H1 (cell line): ENCODE measurements at regions not wholly inside any gene's neighbourhood (a gene's known extent, or its start where the extent isn't known, plus 50 kb on each side); places are given as distances from the start of the nearest gene placed in this dataset.
A peak's percentile ranks its signal among the peaks of the same experiment; 100 is the strongest.

Experiments
- CTCF ChIA-PET: fragments of 300-600 bp; sonication (Branson Sonifier 250); formaldehyde crosslinking; loops from one replicate; lab custom pipeline; 2021; ENCODE audit not compliant: partially characterized antibody; lab: Charles Lee
- POLR2A ChIA-PET: fragments of 300-600 bp; sonication (Branson Sonifier 250); formaldehyde crosslinking; loops from one replicate; lab custom pipeline; 2021; ENCODE audit warnings: inconsistent platforms; ENCODE audit not compliant: partially characterized antibody; lab: Charles Lee
- DNase-seq, 2 experiments: peaks; one replicate each; pipeline versions ENCODE4 v3.0.0 to v3.0.0-alpha.2; 2010 to 2022; ENCODE audit warnings: low spot score in 2 of 2, low read depth in 1 of 2, mixed read lengths in 1 of 2
- FAIRE-seq: peaks from 2 replicates; lab custom pipeline; 2011; peaks lifted over from hg19 to GRCh38; lab: Jason Lieb, UNC
- H2AFZ ChIP-seq: 2 replicates; pipeline ENCODE4 v1.8.1; 2012; ENCODE audit warnings: low read length, inconsistent platforms
- H2AK5ac ChIP-seq: 2 replicates; pipeline ENCODE4 v1.6.1; 2013; ENCODE audit warnings: low read depth, low read length
- H2BK120ac ChIP-seq: replicated peaks from 2 replicates; pipeline ENCODE3; 2013; ENCODE audit warnings: low read depth, low read length, inconsistent platforms
- H2BK12ac ChIP-seq: 2 replicates; pipeline ENCODE4 v1.6.1; 2013; ENCODE audit warnings: low read depth, low read length
- H2BK15ac ChIP-seq: 2 replicates; pipeline ENCODE4 v1.6.1; 2013; ENCODE audit warnings: low read length
- H2BK20ac ChIP-seq: 2 replicates; pipeline ENCODE4 v1.6.1; 2013; ENCODE audit warnings: low read length
- H2BK5ac ChIP-seq: 2 replicates; pipeline ENCODE4 v1.6.1; 2013; ENCODE audit warnings: low read depth, low read length
- H3K14ac ChIP-seq: 2 replicates; pipeline ENCODE4 v1.6.1; 2013; ENCODE audit warnings: inconsistent platforms; ENCODE audit not compliant: insufficient read length
- H3K18ac ChIP-seq: 2 replicates; pipeline ENCODE4 v1.6.1; 2013; ENCODE audit warnings: low read length; ENCODE audit errors: extremely low read depth
- H3K23ac ChIP-seq: 2 replicates; pipeline ENCODE4 v1.6.1; 2013; ENCODE audit warnings: inconsistent platforms; ENCODE audit not compliant: insufficient read length
- H3K23me2 ChIP-seq: 2 replicates; pipeline ENCODE4 v1.6.1; 2013; ENCODE audit warnings: low read depth, low read length
- H3K27ac ChIP-seq: 2 replicates; pipeline ENCODE4 v1.6.1; 2011; ENCODE audit warnings: low read depth, low read length, inconsistent platforms
- H3K27me3 ChIP-seq, 4 experiments: replicated peaks in 1 of 4; 1 replicate in 1 of 4; 2 replicates in 3 of 4; pipeline versions ENCODE4 v1.6.1 to v1.8.1; 2011 to 2013; ENCODE audit warnings: low read length in 3 of 4, mild to moderate bottlenecking in 3 of 4, inconsistent platforms in 2 of 4, mixed read lengths in 2 of 4, moderate library complexity in 1 of 4; ENCODE audit not compliant: control insufficient read depth in 3 of 4, insufficient read depth in 3 of 4; ENCODE audit errors: extremely low read depth in 1 of 4
- H3K36me3 ChIP-seq, 4 experiments: 2 replicates each; pipeline versions ENCODE4 v1.6.1 to v1.8.1; 2011 to 2013; ENCODE audit warnings: mild to moderate bottlenecking in 4 of 4, low read length in 3 of 4, moderate library complexity in 2 of 4, control low read depth in 1 of 4, inconsistent platforms in 1 of 4; ENCODE audit not compliant: insufficient read depth in 4 of 4, control insufficient read depth in 2 of 4
- H3K4ac ChIP-seq: replicated peaks from 2 replicates; pipeline ENCODE3; 2013; ENCODE audit warnings: low read length, low read depth, mixed read lengths, inconsistent platforms; ENCODE audit not compliant: insufficient read length
- H3K4me1 ChIP-seq, 4 experiments: replicated peaks in 1 of 4; 1 replicate in 1 of 4; 2 replicates in 3 of 4; pipeline versions ENCODE4 v1.6.1 to v1.8.1; 2011 to 2013; ENCODE audit warnings: low read length in 3 of 4, inconsistent platforms in 2 of 4, mixed read lengths in 1 of 4; ENCODE audit not compliant: insufficient read depth in 4 of 4, control insufficient read depth in 3 of 4
- H3K4me2 ChIP-seq, 2 experiments: 2 replicates each; pipeline versions ENCODE4 v1.6.1 to v1.8.1; 2011 to 2013; ENCODE audit warnings: low read depth in 2 of 2, low read length in 2 of 2, control low read depth in 1 of 2, inconsistent platforms in 1 of 2, mild to moderate bottlenecking in 1 of 2; ENCODE audit not compliant: insufficient read depth in 1 of 2
- H3K4me3 ChIP-seq, 4 experiments: fragments of 200-600, 300-600 bp in 1 of 4; sonication (generic), shearing (Covaris generic), sonication (Bioruptor Twin) in 1 of 4; 2 replicates each; pipeline versions ENCODE4 v1.5.1 to v1.8.1; 2011 to 2016; ENCODE audit warnings: low read length in 4 of 4, low read depth in 3 of 4, control low read depth in 2 of 4, inconsistent platforms in 2 of 4, mild to moderate bottlenecking in 2 of 4, mixed read lengths in 1 of 4, moderate library complexity in 1 of 4; ENCODE audit not compliant: insufficient read depth in 2 of 4; ENCODE audit errors: extremely low read depth in 1 of 4
- H3K56ac ChIP-seq: replicated peaks from 2 replicates; pipeline ENCODE3; 2013; ENCODE audit warnings: low read depth, mild to moderate bottlenecking, mixed read lengths, low read length, inconsistent platforms; ENCODE audit not compliant: insufficient read length
- H3K79me1 ChIP-seq: 2 replicates; pipeline ENCODE4 v1.6.1; 2013; ENCODE audit warnings: low read depth, low read length, control low read depth
- H3K79me2 ChIP-seq, 2 experiments: 2 replicates each; pipeline versions ENCODE4 v1.6.1 to v1.8.1; 2012 to 2013; ENCODE audit warnings: low read length in 2 of 2, mild to moderate bottlenecking in 2 of 2, inconsistent platforms in 1 of 2; ENCODE audit not compliant: insufficient read depth in 2 of 2, control insufficient read depth in 1 of 2
- H3K9ac ChIP-seq, 4 experiments: replicated peaks in 1 of 4; 1 replicate in 1 of 4; 2 replicates in 3 of 4; pipeline versions ENCODE4 v1.6.1 to v1.8.1; 2011 to 2013; ENCODE audit warnings: low read depth in 3 of 4, low read length in 3 of 4, control low read depth in 2 of 4, mild to moderate bottlenecking in 2 of 4, moderate library complexity in 2 of 4, inconsistent platforms in 1 of 4; ENCODE audit errors: extremely low read depth in 1 of 4
- H3K9me3 ChIP-seq, 2 experiments: 2 replicates each; pipeline versions ENCODE4 v1.6.1 to v1.8.1; 2012 to 2013; ENCODE audit warnings: mild to moderate bottlenecking in 2 of 2, moderate library complexity in 2 of 2, control low read depth in 1 of 2, inconsistent platforms in 1 of 2, low read depth in 1 of 2, low read length in 1 of 2, mixed read lengths in 1 of 2; ENCODE audit not compliant: insufficient read depth in 2 of 2
- H4K20me1 ChIP-seq, 2 experiments: replicated peaks in 1 of 2; 2 replicates each; pipeline versions ENCODE3 to v1.8.1; 2011 to 2013; ENCODE audit warnings: inconsistent platforms in 2 of 2, low read length in 2 of 2, mild to moderate bottlenecking in 1 of 2; ENCODE audit not compliant: insufficient read depth in 2 of 2, control insufficient read depth in 1 of 2
- H4K5ac ChIP-seq: 2 replicates; pipeline ENCODE4 v1.6.1; 2013; ENCODE audit warnings: low read length, low read depth, mixed read lengths, inconsistent platforms; ENCODE audit not compliant: insufficient read length
- H4K8ac ChIP-seq: 2 replicates; pipeline ENCODE4 v1.8.0; 2013; ENCODE audit warnings: mild to moderate bottlenecking, moderate library complexity, low read length, inconsistent platforms; ENCODE audit not compliant: insufficient read depth; ENCODE audit errors: extremely low read depth
- H4K91ac ChIP-seq: replicated peaks from 2 replicates; pipeline ENCODE3; 2013; ENCODE audit warnings: low read length, mixed read lengths, inconsistent platforms; ENCODE audit not compliant: insufficient read length
- ATF2 ChIP-seq: IDR thresholded peaks from 2 replicates; pipeline ENCODE4 v1.6.1; 2012; ENCODE audit warnings: low read length, inconsistent platforms
- EGR1 ChIP-seq: IDR thresholded peaks from 2 replicates; pipeline ENCODE4 v1.6.1; 2011; ENCODE audit warnings: low read depth, low read length, borderline replicate concordance
- EP300 ChIP-seq, 2 experiments: IDR thresholded peaks; 1 replicate in 1 of 2; 2 replicates in 1 of 2; pipeline ENCODE4 v1.6.1; 2011 to 2012; ENCODE audit warnings: low read depth in 2 of 2, low read length in 2 of 2, mild to moderate bottlenecking in 2 of 2, borderline replicate concordance in 1 of 2, inconsistent platforms in 1 of 2, moderate library complexity in 1 of 2
- FOSL1 ChIP-seq: IDR thresholded peaks from 2 replicates; pipeline ENCODE4 v1.6.1; 2011; ENCODE audit warnings: mild to moderate bottlenecking, low read depth, low read length, moderate library complexity; ENCODE audit not compliant: insufficient read depth
- GABPA ChIP-seq: IDR thresholded peaks from 2 replicates; pipeline ENCODE4 v1.6.1; 2011; ENCODE audit warnings: mild to moderate bottlenecking, low read length, moderate library complexity, borderline replicate concordance; ENCODE audit not compliant: insufficient read depth
- KDM1A ChIP-seq: fragments of 200-600, 300-600 bp; sonication (generic); IDR thresholded peaks from 2 replicates; pipeline ENCODE4 v1.7.1; 2016; ENCODE audit warnings: mild to moderate bottlenecking, low read length, borderline replicate concordance
- POLR2A ChIP-seq, 2 experiments: IDR thresholded peaks; 1 replicate in 1 of 2; 2 replicates in 1 of 2; pipeline ENCODE4 v1.6.1; 2011; ENCODE audit warnings: low read depth in 2 of 2, low read length in 2 of 2, mild to moderate bottlenecking in 2 of 2; ENCODE audit errors: control extremely low read depth in 1 of 2
- RBBP5 ChIP-seq: IDR thresholded peaks from 2 replicates; pipeline ENCODE4 v1.7.1; 2012; ENCODE audit warnings: low read depth, mild to moderate bottlenecking, inconsistent platforms, low read length, moderate library complexity, borderline replicate concordance
- SP1 ChIP-seq: IDR thresholded peaks from 2 replicates; pipeline ENCODE4 v1.6.1; 2011; ENCODE audit warnings: low read depth, low read length
- SUZ12 ChIP-seq: fragments of 200-600 bp; sonication (generic); IDR thresholded peaks from 2 replicates; pipeline ENCODE4 v1.6.1; 2012; ENCODE audit warnings: mild to moderate bottlenecking, inconsistent platforms, low read length, moderate library complexity, mixed read lengths
- TAF7 ChIP-seq: optimal IDR thresholded peaks from 2 replicates; pipeline ENCODE3; 2011; ENCODE audit warnings: low read depth, mild to moderate bottlenecking, inconsistent platforms, low read length, moderate library complexity, borderline replicate concordance
- WGBS, 2 experiments: shearing (Covaris generic) in 1 of 2; methylation state at CpG; one replicate each; pipeline versions ENCODE4 v1.1.6 to v1.1.7; 2013 to 2015; ENCODE audit warnings: low lambda C conversion rate in 2 of 2, mixed read lengths in 2 of 2, inconsistent platforms in 1 of 2, low coverage in 1 of 2, missing lambda C conversion rate in 1 of 2; ENCODE audit not compliant: insufficient replicate concordance in 2 of 2, insufficient coverage in 1 of 2, insufficient read length in 1 of 2; ENCODE audit errors: extremely low coverage in 1 of 2, missing lambda C conversion rate in 1 of 2; 5-methylcytosine and 5-hydroxymethylcytosine counted together

- H3K4ac ChIP-seq: no peak overlapping the region
- H3K79me2 ChIP-seq: no peaks in the 10 kb centered on the region
- H3K18ac ChIP-seq: no peak overlapping the region
- H3K4me1 ChIP-seq: peaks cover 0 to 6% (median under 1%) of the 10 kb centered on the region in 4 experiments; a peak in 2 of 7 replicates
- no peak overlapping the region for H2BK20ac ChIP-seq
- H3K4me2 ChIP-seq: no peak overlapping the region
- no peak overlapping the region for H3K4me3 ChIP-seq
- no peak for FAIRE-seq
- CTCF ChIA-PET: no interaction called here
- POLR2A ChIA-PET: no interaction called here
- H3K36me3 ChIP-seq: no peaks in the 10 kb centered on the region; a peak in 2 of 8 replicates
- H2BK12ac ChIP-seq: no peak overlapping the region
- H2BK5ac ChIP-seq: no peak overlapping the region
- peak overlapping the region; percentile 76 for H4K91ac ChIP-seq
- H3K23me2 ChIP-seq: no peaks in the 10 kb centered on the region
- H2BK120ac ChIP-seq: peak overlapping the region; percentile 66
- H3K9ac ChIP-seq: no peak overlapping the region
- H2BK15ac ChIP-seq: no peak overlapping the region
- H4K20me1 ChIP-seq: no peaks in the 10 kb centered on the region
- no peak overlapping the region for H4K5ac ChIP-seq
- H3K79me1 ChIP-seq: no peaks in the 10 kb centered on the region
- DNase-seq: no peak
- H4K8ac ChIP-seq: no peak overlapping the region
- 88% methylated on average over 3 of the region's 3 CpGs; no CpG with 5 or more reads in 1 of the 2 experiments for WGBS, 2 experiments
- peak overlapping the region; percentile 56; the same call in 1 of the 2 replicates for H2AFZ ChIP-seq
- H3K56ac ChIP-seq: no peak overlapping the region
- no peak overlapping the region for H3K23ac ChIP-seq
- peaks cover 14 to 21% of the 10 kb centered on the region in 2 experiments; a peak in 3 of 4 replicates for H3K9me3 ChIP-seq
- no peaks in the 10 kb centered on the region for H3K27me3 ChIP-seq
- no peak overlapping the region for H3K27ac ChIP-seq
- H2AK5ac ChIP-seq: no peak overlapping the region
- H3K14ac ChIP-seq: no peak overlapping the region
- TF ChIP-seq FOSL1 (no peak), POLR2A (IDR thresholded peaks at IDR 0.05; ENCODE audit: control extremely low read depth in 1 of 2, low read depth in 2 of 2, low read length in 2 of 2) (no peak), SP1 (no peak), GABPA (no peak), ATF2 (no peak), SUZ12 (no peak), RBBP5 (no peak), EGR1 (no peak), TAF7 (no peak), KDM1A (no peak), EP300 (IDR thresholded peaks at IDR 0.05; ENCODE audit: borderline replicate concordance in 1 of 2, low read depth in 2 of 2, low read length in 2 of 2) (no peak)
Observed at GRCh38 chr5:113675166-113675565, 161.7 kb downstream of the YTHDC2 start.
